Liver (tissue), 3 donors: ENCODE measurements at regions not wholly inside any gene's neighbourhood (a gene's known extent, or its start where the extent isn't known, plus 50 kb on each side); places are given as distances from the start of the nearest gene placed in this dataset.

Experiments used
- ATF3 ChIP-seq: IDR thresholded peaks from 2 replicates; pipeline ENCODE4 v1.6.1; 2016; ENCODE audit warnings: antibody characterized with exemption
- EGR1 ChIP-seq, 2 donors: IDR thresholded peaks; 2 replicates each; pipeline ENCODE4 v1.6.1; 2016 to 2018; ENCODE audit warnings: antibody characterized with exemption in 2 of 2, low read depth in 2 of 2
- HNF4A ChIP-seq, 2 donors: conservative IDR thresholded peaks; 2 replicates each; pipeline ENCODE4 v1.6.1; 2016; ENCODE audit warnings: antibody characterized with exemption in 2 of 2, mild to moderate bottlenecking in 2 of 2
- NR2F2 ChIP-seq: IDR thresholded peaks from 2 replicates; pipeline ENCODE4 v1.6.1; 2016; ENCODE audit warnings: antibody characterized with exemption
- RXRA ChIP-seq, 2 donors: IDR thresholded peaks; 2 replicates each; pipeline ENCODE4 v1.6.1; 2017 to 2018; ENCODE audit warnings: antibody characterized with exemption in 2 of 2, mild to moderate bottlenecking in 1 of 2
- SP1 ChIP-seq: IDR thresholded peaks from 2 replicates; pipeline ENCODE4 v1.6.1; 2018; ENCODE audit warnings: antibody characterized with exemption, mild to moderate bottlenecking
- TAF1 ChIP-seq: conservative IDR thresholded peaks from 2 replicates; pipeline ENCODE4 v1.6.1; 2016; ENCODE audit warnings: antibody characterized with exemption, mild to moderate bottlenecking
- YY1 ChIP-seq: IDR thresholded peaks from 2 replicates; pipeline ENCODE4 v1.6.1; 2016; ENCODE audit warnings: antibody characterized with exemption, mild to moderate bottlenecking
- TF ChIP-seq, protein P1 (sequence below): fragments of 150-350 bp; IDR thresholded peaks from 2 replicates; pipeline ENCODE4 v1.5.1; 2017; ENCODE audit warnings: improper control_type of control experiment, low read depth, low read length; ENCODE audit not compliant: missing input control
- TF ChIP-seq, protein P2 (sequence below): IDR thresholded peaks from 2 replicates; pipeline ENCODE4 v1.6.1; 2016; ENCODE audit warnings: antibody characterized with exemption
- TF ChIP-seq, protein P3 (sequence below): IDR thresholded peaks from 2 replicates; pipeline ENCODE4 v1.6.1; 2016; ENCODE audit warnings: antibody characterized with exemption, mild to moderate bottlenecking
- donor health status: healthy.
- donor health status: healthy.

DNA sequence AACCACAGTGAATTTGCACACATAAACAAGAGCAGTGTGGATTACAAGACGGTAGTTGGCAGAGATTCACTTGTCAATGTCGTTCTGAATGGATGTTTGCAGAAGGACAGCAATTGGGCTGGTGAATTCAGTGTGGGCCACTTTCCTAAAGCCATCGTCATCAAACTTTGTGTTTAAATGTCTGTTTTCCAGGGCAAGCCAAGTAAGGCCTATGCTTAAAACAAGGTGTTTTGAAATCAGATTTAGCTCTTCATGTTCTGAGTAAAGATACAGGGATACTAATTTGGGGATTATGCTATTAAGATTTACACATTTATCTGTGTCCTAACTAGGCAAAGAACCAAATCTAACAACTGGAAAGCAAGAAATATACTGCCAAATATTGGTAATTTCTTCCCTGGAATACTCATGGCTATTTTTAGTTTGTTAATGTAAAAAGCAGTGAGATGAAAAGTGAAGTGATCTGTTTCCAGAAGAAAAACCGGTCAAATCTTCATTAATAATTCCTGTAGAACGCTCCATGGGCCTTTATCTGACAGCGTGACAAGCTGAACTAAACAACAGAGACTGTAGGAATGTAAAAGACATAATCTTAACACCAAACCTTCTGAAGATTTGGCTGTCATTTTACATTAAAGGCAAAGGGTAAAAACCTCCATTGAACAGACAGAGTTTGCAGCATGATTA, 175.7 kb downstream of the ICOS start:
- TF ChIP-seq HNF4A (conservative IDR thresholded peaks at IDR 0.05) (no peak), EGR1 (IDR thresholded peaks at IDR 0.05; ENCODE audit: low read depth in 2 of 2) (no peak), SP1 (no peak), RXRA (IDR thresholded peaks at IDR 0.05) (no peak), TAF1 (no peak), NR2F2 (no peak), YY1 (no peak), ATF3 (no peak)
- TF ChIP-seq, protein P1, sequence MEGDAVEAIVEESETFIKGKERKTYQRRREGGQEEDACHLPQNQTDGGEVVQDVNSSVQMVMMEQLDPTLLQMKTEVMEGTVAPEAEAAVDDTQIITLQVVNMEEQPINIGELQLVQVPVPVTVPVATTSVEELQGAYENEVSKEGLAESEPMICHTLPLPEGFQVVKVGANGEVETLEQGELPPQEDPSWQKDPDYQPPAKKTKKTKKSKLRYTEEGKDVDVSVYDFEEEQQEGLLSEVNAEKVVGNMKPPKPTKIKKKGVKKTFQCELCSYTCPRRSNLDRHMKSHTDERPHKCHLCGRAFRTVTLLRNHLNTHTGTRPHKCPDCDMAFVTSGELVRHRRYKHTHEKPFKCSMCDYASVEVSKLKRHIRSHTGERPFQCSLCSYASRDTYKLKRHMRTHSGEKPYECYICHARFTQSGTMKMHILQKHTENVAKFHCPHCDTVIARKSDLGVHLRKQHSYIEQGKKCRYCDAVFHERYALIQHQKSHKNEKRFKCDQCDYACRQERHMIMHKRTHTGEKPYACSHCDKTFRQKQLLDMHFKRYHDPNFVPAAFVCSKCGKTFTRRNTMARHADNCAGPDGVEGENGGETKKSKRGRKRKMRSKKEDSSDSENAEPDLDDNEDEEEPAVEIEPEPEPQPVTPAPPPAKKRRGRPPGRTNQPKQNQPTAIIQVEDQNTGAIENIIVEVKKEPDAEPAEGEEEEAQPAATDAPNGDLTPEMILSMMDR, result no peak
- TF ChIP-seq, protein P2, sequence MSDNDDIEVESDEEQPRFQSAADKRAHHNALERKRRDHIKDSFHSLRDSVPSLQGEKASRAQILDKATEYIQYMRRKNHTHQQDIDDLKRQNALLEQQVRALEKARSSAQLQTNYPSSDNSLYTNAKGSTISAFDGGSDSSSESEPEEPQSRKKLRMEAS, result no peak
- TF ChIP-seq, protein P3, sequence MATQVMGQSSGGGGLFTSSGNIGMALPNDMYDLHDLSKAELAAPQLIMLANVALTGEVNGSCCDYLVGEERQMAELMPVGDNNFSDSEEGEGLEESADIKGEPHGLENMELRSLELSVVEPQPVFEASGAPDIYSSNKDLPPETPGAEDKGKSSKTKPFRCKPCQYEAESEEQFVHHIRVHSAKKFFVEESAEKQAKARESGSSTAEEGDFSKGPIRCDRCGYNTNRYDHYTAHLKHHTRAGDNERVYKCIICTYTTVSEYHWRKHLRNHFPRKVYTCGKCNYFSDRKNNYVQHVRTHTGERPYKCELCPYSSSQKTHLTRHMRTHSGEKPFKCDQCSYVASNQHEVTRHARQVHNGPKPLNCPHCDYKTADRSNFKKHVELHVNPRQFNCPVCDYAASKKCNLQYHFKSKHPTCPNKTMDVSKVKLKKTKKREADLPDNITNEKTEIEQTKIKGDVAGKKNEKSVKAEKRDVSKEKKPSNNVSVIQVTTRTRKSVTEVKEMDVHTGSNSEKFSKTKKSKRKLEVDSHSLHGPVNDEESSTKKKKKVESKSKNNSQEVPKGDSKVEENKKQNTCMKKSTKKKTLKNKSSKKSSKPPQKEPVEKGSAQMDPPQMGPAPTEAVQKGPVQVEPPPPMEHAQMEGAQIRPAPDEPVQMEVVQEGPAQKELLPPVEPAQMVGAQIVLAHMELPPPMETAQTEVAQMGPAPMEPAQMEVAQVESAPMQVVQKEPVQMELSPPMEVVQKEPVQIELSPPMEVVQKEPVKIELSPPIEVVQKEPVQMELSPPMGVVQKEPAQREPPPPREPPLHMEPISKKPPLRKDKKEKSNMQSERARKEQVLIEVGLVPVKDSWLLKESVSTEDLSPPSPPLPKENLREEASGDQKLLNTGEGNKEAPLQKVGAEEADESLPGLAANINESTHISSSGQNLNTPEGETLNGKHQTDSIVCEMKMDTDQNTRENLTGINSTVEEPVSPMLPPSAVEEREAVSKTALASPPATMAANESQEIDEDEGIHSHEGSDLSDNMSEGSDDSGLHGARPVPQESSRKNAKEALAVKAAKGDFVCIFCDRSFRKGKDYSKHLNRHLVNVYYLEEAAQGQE, result no peak
